GM12878 (cell line): ENCODE measurements at regions not wholly inside any gene's neighbourhood (a gene's known extent, or its start where the extent isn't known, plus 50 kb on each side); places are given as distances from the start of the nearest gene placed in this dataset.

Experiments
- EZH2 ChIP-seq: IDR thresholded peaks from 2 replicates; pipeline ENCODE4 v1.6.1; 2012; ENCODE audit warnings: low read depth, mild to moderate bottlenecking, control low read depth, inconsistent platforms, low read length, borderline replicate concordance; ENCODE audit not compliant: control insufficient read depth
- MXI1 ChIP-seq: fragments of 150-350 bp; IDR thresholded peaks from 2 replicates; pipeline ENCODE4 v1.6.1; 2011; ENCODE audit warnings: low read depth, mild to moderate bottlenecking, inconsistent platforms, low read length, improper control_type of control experiment
- POLR2AphosphoS2 ChIP-seq: IDR thresholded peaks from 2 replicates; pipeline ENCODE4 v1.6.1; 2011; ENCODE audit warnings: low read depth, mild to moderate bottlenecking, low read length, improper control_type of control experiment, moderate library complexity
- RUNX3 ChIP-seq: IDR thresholded peaks from 2 replicates; pipeline ENCODE4 v1.6.1; 2012; ENCODE audit warnings: low read length, inconsistent platforms
- SIN3A ChIP-seq: IDR thresholded peaks from 2 replicates; pipeline ENCODE4 v1.6.1; 2012; ENCODE audit warnings: low read depth, low read length, improper control_type of control experiment
- SPI1 ChIP-seq: IDR thresholded peaks from 2 replicates; pipeline ENCODE4 v1.6.1; 2011; ENCODE audit warnings: low read depth, mild to moderate bottlenecking, low read length, moderate library complexity, borderline replicate concordance; ENCODE audit not compliant: insufficient read depth
- STAT3 ChIP-seq: IDR thresholded peaks from 2 replicates; pipeline ENCODE4 v1.6.1; 2011; ENCODE audit warnings: low read depth, low read length, improper control_type of control experiment
- ZNF24 ChIP-seq: fragments of 450-650 bp; IDR thresholded peaks from 2 replicates; pipeline ENCODE4 v1.6.1; 2017; ENCODE audit warnings: antibody characterized with exemption, mild to moderate bottlenecking

DNA sequence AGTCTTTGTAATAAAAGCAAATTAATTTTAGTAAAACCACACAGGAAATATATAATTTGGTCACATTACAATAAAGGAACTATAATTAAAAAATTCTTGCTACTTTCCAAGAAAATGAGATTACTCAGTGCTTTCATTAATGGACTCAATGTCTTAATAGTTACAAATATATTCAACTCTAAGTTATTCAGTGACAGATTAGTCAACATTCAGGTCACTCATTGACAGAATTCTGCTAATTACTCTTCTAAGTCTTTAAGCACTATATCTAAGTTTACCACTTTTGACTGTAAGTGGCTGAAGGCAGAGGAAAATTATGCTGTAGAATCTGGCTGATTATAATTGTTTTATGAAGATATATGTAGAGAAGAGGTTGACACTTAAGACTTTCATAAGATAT, 1365.0 kb downstream of the EFNB2 start:
- TF ChIP-seq SIN3A, result no peak
- no peak for TF ChIP-seq ZNF24
- no peak for TF ChIP-seq RUNX3
- no peak for TF ChIP-seq POLR2AphosphoS2
- no peak for TF ChIP-seq MXI1
- TF ChIP-seq EZH2, result no peak
- no peak for TF ChIP-seq STAT3
- TF ChIP-seq SPI1, result no peak
